Suprapubic skin (tissue), 4 donors: ENCODE measurements at regions not wholly inside any gene's neighbourhood (a gene's known extent, or its start where the extent isn't known, plus 50 kb on each side); places are given as distances from the start of the nearest gene placed in this dataset.

Source experiments
- CTCF ChIP-seq, 2 donors: fragments of 200-600 bp in 1 of 2; fragments of 450-650 bp in 1 of 2; sonication (generic) in 1 of 2; IDR thresholded peaks; one replicate each; pipeline ENCODE4 v1.5.1; 2016 to 2019; ENCODE audit warnings: antibody characterized with exemption in 2 of 2, mild to moderate bottlenecking in 1 of 2, moderate library complexity in 1 of 2
- EP300 ChIP-seq: sonication (generic); formaldehyde crosslinking; IDR thresholded peaks from one replicate; pipeline ENCODE4 v1.6.1; 2017; ENCODE audit warnings: antibody characterized with exemption
- POLR2A ChIP-seq, 2 donors: fragments of 450-650 bp; IDR thresholded peaks; one replicate each; pipeline ENCODE4 v1.6.1; 2017; ENCODE audit warnings: antibody characterized with exemption in 2 of 2, mild to moderate bottlenecking in 2 of 2, moderate library complexity in 2 of 2
- POLR2AphosphoS5 ChIP-seq, 3 donors: sonication (generic); formaldehyde crosslinking; IDR thresholded peaks; one replicate each; pipeline ENCODE4 v1.6.1; 2017; ENCODE audit warnings: antibody characterized with exemption in 3 of 3

DNA sequence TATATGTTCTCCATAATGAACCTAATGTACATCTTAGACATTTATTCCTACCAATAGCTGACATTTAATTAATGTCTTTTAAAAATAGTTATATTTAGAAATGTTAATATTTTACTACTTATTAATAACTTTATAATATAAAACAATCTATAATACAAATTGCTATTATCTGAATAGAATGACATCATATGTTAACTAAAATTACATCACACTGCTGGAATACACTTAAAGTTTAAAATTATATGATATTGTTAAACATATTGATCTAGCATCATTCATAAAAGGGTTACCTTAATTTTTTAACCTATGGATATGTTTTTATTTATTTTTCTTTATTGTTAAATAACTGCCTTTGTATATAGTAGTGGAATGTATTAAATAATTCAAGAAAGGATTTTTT lies 660.2 kb upstream of the ADGRB3 start:
- TF ChIP-seq POLR2A (IDR thresholded peaks at IDR 0.05) (no peak), CTCF (IDR thresholded peaks at IDR 0.05) (no peak), EP300 (no peak), POLR2AphosphoS5 (IDR thresholded peaks at IDR 0.05) (no peak)
